C4-2B (cell line): ENCODE measurements at regions not wholly inside any gene's neighbourhood (a gene's known extent, or its start where the extent isn't known, plus 50 kb on each side); places are given as distances from the start of the nearest gene placed in this dataset.
"Not testable (repeated sequence)": the region's sequence is repeated elsewhere in the genome, so short reads cannot be mapped to it uniquely, and the experiment has no call there.

Experiments used
- ZFX ChIP-seq: fragments of 450-650 bp; IDR thresholded peaks from 2 replicates; pipeline ENCODE4 v1.6.1; 2017
- TF ChIP-seq, protein P1 (sequence below): fragments of 450-650 bp; conservative IDR thresholded peaks from 2 replicates; pipeline ENCODE4 v1.5.1; 2017; ENCODE audit warnings: mild to moderate bottlenecking

GRCh38 chr21:10346249-10346648 is 175.1 kb upstream of the TPTE start:
- TF ChIP-seq, protein P1, sequence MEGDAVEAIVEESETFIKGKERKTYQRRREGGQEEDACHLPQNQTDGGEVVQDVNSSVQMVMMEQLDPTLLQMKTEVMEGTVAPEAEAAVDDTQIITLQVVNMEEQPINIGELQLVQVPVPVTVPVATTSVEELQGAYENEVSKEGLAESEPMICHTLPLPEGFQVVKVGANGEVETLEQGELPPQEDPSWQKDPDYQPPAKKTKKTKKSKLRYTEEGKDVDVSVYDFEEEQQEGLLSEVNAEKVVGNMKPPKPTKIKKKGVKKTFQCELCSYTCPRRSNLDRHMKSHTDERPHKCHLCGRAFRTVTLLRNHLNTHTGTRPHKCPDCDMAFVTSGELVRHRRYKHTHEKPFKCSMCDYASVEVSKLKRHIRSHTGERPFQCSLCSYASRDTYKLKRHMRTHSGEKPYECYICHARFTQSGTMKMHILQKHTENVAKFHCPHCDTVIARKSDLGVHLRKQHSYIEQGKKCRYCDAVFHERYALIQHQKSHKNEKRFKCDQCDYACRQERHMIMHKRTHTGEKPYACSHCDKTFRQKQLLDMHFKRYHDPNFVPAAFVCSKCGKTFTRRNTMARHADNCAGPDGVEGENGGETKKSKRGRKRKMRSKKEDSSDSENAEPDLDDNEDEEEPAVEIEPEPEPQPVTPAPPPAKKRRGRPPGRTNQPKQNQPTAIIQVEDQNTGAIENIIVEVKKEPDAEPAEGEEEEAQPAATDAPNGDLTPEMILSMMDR = not testable (repeated sequence)
- not testable (repeated sequence) for TF ChIP-seq ZFX
